Heart right ventricle (tissue), 16 donors: ENCODE measurements at regions not wholly inside any gene's neighbourhood (a gene's known extent, or its start where the extent isn't known, plus 50 kb on each side); places are given as distances from the start of the nearest gene placed in this dataset.

Experiments
- ATAC-seq, 8 donors: fragments of 200-7000 bp; cut with Tn5 transposase; one replicate each; pipeline ENCODE4 v1.9.1; 2020; ENCODE audit warnings: mild to moderate bottlenecking in 8 of 8, moderate library complexity in 8 of 8, moderate number of reproducible peaks in 1 of 8
- DNase-seq, 2 donors: peaks; one replicate each; pipeline ENCODE4 v3.0.0-alpha.2; 2020
- H3K27ac ChIP-seq, 10 donors: fragments of 200-600 bp; sonication (generic) in 2 of 10; one replicate each; pipeline versions ENCODE4 v1.5.0 to v1.8.0; 2020 to 2022; ENCODE audit warnings: mild to moderate bottlenecking in 3 of 10
- H3K27me3 ChIP-seq, 7 donors: fragments of 200-600 bp; one replicate each; pipeline ENCODE4 v1.8.0; 2021 to 2022; ENCODE audit warnings: mild to moderate bottlenecking in 2 of 7
- H3K36me3 ChIP-seq, 9 donors: fragments of 200-600 bp; sonication (generic) in 1 of 9; one replicate each; pipeline versions ENCODE4 v1.5.0 to v1.8.0; 2020 to 2022; ENCODE audit warnings: mild to moderate bottlenecking in 2 of 9
- H3K4me1 ChIP-seq, 9 donors: fragments of 200-600 bp; sonication (generic) in 1 of 9; one replicate each; pipeline versions ENCODE4 v1.5.0 to v1.8.0; 2020 to 2022; ENCODE audit warnings: mild to moderate bottlenecking in 4 of 9
- H3K4me3 ChIP-seq, 10 donors: fragments of 200-600 bp; sonication (generic) in 2 of 10; one replicate each; pipeline versions ENCODE4 v1.5.0 to v1.8.0; 2020 to 2022; ENCODE audit warnings: mild to moderate bottlenecking in 7 of 10, moderate library complexity in 2 of 10
- H3K9me3 ChIP-seq, 11 donors: fragments of 200-600 bp in 10 of 11; sonication (generic) in 2 of 11; one replicate each; pipeline versions ENCODE4 v1.5.0 to v1.8.0; 2013 to 2022; ENCODE audit warnings: mild to moderate bottlenecking in 2 of 11, control low read depth in 1 of 11, moderate library complexity in 1 of 11
- CTCF ChIP-seq, 9 donors: fragments of 200-600 bp; sonication (generic) in 2 of 9; IDR thresholded peaks; one replicate each; pipeline versions ENCODE4 v1.5.0 to v1.8.0; 2021 to 2022; ENCODE audit warnings: antibody characterized with exemption in 9 of 9, mild to moderate bottlenecking in 5 of 9, moderate library complexity in 1 of 9
- WGBS, 2 donors: extraction: QIAGEN DNeasy Blood & Tissue Kit; methylation state at CpG; one replicate each; pipeline ENCODE4 v1.1.7; 2013; ENCODE audit warnings: inconsistent platforms in 1 of 2; 5-methylcytosine and 5-hydroxymethylcytosine counted together
- intact Hi-C, 10 donors: fragments of 100-400 bp; cut with DNase I; formaldehyde crosslinking; loops; one replicate each; pipeline versions ENCODE4 v1.11.1 to v1.14.2; 2022
- donor health status: Arrhythmogenic right ventricular cardiomyopathy.
- donor health status: ischemic (EF 13 %, LVEDD 7.1; RV severe dilation, severe dysfunction).
- donor health status: healthy with polysubstance abuse.
- donor health status: DM: no; HTN: yes; CAD: no.
- donor health status: DM: no; HTN: no; CAD: no.
- donor health status: ischemic (EF 25% LVEDD 6.9; RV normal size, moderate dysfunction).
- donor health status: ischemic (EF 25% LVEDD 5.7; RV mildly dilated, moderate dysfunction).
- donor health status: healthy.
- donor health status: DM: yes; HTN: yes; CAD: no.
- donor health status: Ischemic cardiomyopathy.
- donor health status: ischemic (EF 35%, LVEDD 5.7; RV mildly dilated, moderate dysfunction).
- donor health status: nonischemic (EF 11% LVEDD 7.7; RV severe dilation, severe dysfunction).
- donor health status: DM: yes; HTN: yes; CAD: no.
- donor health status: PGD.
- donor health status: ischemic (EF 29% LVEDD 5.4; RV normal size, mild dysfunction).
- donor health status: nonischemic (EF 23%, LVEDD 6.1; RV moderate dilation, normal function).

- no peak for TF ChIP-seq CTCF (IDR thresholded peaks at IDR 0.05)
- Histone ChIP-seq H3K27ac (no peak overlapping the region), H3K4me3 (no peak overlapping the region), H3K36me3 (no peaks in the 10 kb centered on the region), H3K9me3 (no peaks in the 10 kb centered on the region), H3K4me1 (no peaks in the 10 kb centered on the region), H3K27me3 (peaks cover 0 to 15% (median 0%) of the 10 kb centered on the region in 7 donors)
- 93% methylated on average over 7 of the region's 7 CpGs for WGBS, 2 donors
- ATAC-seq (no peak), DNase-seq (no peak)
- intact Hi-C loops = no loop called here
These were observed 148.2 kb upstream of the SOD1 start for GRCh38 chr21:31511258-31511657.

- Histone ChIP-seq H3K36me3 (no peaks in the 10 kb centered on the region), H3K9me3 (no peaks in the 10 kb centered on the region), H3K27me3 (peaks cover 0 to 15% (median 0%) of the 10 kb centered on the region in 7 donors), H3K4me1 (no peaks in the 10 kb centered on the region), H3K27ac (no peak overlapping the region), H3K4me3 (no peak overlapping the region)
- 49 to 55% methylated on average over 14 of the region's 14 CpGs for WGBS, 2 donors
- ATAC-seq = no peak
- DNase-seq = no peak
- intact Hi-C loops = no loop called here
- no peak for TF ChIP-seq CTCF (IDR thresholded peaks at IDR 0.05)
These were observed 150.1 kb upstream of the SOD1 start for GRCh38 chr21:31509194-31510017.

- no peak overlapping the region for H3K27ac ChIP-seq
- H3K4me1 ChIP-seq = no peaks in the 10 kb centered on the region
- H3K9me3 ChIP-seq = no peaks in the 10 kb centered on the region
- TF ChIP-seq CTCF (IDR thresholded peaks at IDR 0.05) = no peak
- ATAC-seq (no peak), DNase-seq (no peak)
- H3K4me3 ChIP-seq = no peak overlapping the region
- WGBS, 2 donors = 62 to 63% methylated on average over 7 of the region's 7 CpGs
- H3K36me3 ChIP-seq = no peaks in the 10 kb centered on the region
- H3K27me3 ChIP-seq = peaks cover 0 to under 1% (median 0%) of the 10 kb centered on the region in 7 donors
- intact Hi-C loops = no loop called here
These were observed 153.5 kb upstream of the SOD1 start for GRCh38 chr21:31505975-31506374.

GRCh38 chr21:31503939-31504338, 155.6 kb upstream of the SOD1 start:
- DNase-seq = no peak
- WGBS, 2 donors = 96 to 98% methylated on average over 3 of the region's 3 CpGs
- intact Hi-C loops = no loop called here
- no peak overlapping the region for H3K4me3 ChIP-seq
- no peak overlapping the region for H3K27ac ChIP-seq
- ATAC-seq = no peak
- no peaks in the 10 kb centered on the region for H3K27me3 ChIP-seq
- H3K4me1 ChIP-seq = no peaks in the 10 kb centered on the region
- no peaks in the 10 kb centered on the region for H3K9me3 ChIP-seq
- TF ChIP-seq CTCF (IDR thresholded peaks at IDR 0.05) = no peak
- no peaks in the 10 kb centered on the region for H3K36me3 ChIP-seq
